ENCODE measurements at regions not wholly inside any gene's neighbourhood (a gene's known extent, or its start where the extent isn't known, plus 50 kb on each side); places are given as distances from the start of the nearest gene placed in this dataset.

- TF ChIP-seq CTCF (IDR thresholded peaks at IDR 0.05), result no peak
- no peak for TF ChIP-seq POLR2A (IDR thresholded peaks at IDR 0.05)
- no peak for TF ChIP-seq POLR2AphosphoS5 (IDR thresholded peaks at IDR 0.05)
Observed at GRCh38 chr1:222891578-222891977, 76.7 kb downstream of the DISP1 start.
